ACHN (cell line): ENCODE measurements at regions not wholly inside any gene's neighbourhood (a gene's known extent, or its start where the extent isn't known, plus 50 kb on each side); places are given as distances from the start of the nearest gene placed in this dataset.
"Not testable (repeated sequence)": the region's sequence is repeated elsewhere in the genome, so short reads cannot be mapped to it uniquely, and the experiment has no call there.

Experiments
- DNase-seq: peaks from one replicate; pipeline ENCODE4 v3.0.0-alpha.2; 2015
- in situ Hi-C: cut with HindIII; loops from 2 replicates; pipeline ENCODE4 v1.10.0; 2017; ENCODE audit warnings: low sequenced_read_pairs, low pct_ligation_motif_present, low pct_unique_long_range_greater_than_20kb

GRCh38 chr1:198423673-198424072, 116.8 kb downstream of the ATP6V1G3 start:
- in situ Hi-C loops, result no loop called here

GRCh38 chr1:198417039-198417438, 123.4 kb downstream of the ATP6V1G3 start:
- in situ Hi-C loops, result no loop called here

More at GRCh38 chr1:198423673-198424072, 116.8 kb downstream of the ATP6V1G3 start:
- DNase-seq, result no peak

DNA sequence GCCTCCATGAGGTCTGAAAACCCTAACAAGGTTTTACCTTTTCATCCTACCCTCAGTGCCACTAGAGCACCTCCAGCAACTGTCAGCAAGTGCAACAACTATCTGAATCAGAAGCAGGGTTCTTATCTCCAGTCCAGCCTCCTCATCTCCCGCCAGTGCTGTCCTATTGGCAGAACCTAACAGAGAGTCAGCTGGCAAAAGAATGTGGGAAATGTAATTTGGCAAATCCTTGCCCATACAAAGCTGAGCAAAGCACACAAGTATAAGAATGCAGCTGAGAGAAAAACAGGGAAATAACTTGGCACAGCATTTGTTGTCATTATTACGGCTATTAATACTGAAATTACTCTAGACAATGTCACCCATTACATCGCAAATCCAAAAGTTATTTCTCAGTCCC, 124.2 kb downstream of the ATP6V1G3 start:
- in situ Hi-C loops, result no loop called here
- DNase-seq, result no peak

More at GRCh38 chr1:198417039-198417438, 123.4 kb downstream of the ATP6V1G3 start:
- no peak for DNase-seq

GRCh38 chr1:198411240-198411639, 129.2 kb downstream of the ATP6V1G3 start:
- no peak for DNase-seq
- in situ Hi-C loops, result no loop called here

GRCh38 chr1:198408716-198409115, 131.8 kb downstream of the ATP6V1G3 start:
- DNase-seq, result no peak
- in situ Hi-C loops, result no loop called here

- DNase-seq, in situ Hi-C loops: not testable (repeated sequence)
Measured at GRCh38 chr1:198404632-198405031, 135.8 kb downstream of the ATP6V1G3 start.

DNA sequence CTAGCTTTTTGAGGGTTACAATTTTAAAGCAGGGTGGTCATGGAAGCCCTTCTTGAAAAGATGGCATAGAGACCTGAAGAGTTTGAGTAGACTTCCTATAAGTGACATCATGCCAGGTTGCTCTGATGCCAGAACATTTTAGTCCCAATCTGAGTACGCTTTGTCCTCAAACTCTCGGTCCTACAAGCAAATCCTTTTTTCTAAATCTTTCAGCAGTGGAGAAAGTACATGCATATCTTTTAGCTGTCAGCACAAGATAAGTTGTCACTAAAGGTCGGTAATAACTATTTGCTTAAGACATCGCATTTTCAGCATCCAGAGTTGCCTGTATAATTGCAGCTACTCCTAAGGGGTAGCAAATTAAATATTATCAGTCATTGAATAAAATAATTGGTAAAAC, 140.4 kb downstream of the ATP6V1G3 start:
- DNase-seq, result no peak
- in situ Hi-C loops, result no loop called here

DNA sequence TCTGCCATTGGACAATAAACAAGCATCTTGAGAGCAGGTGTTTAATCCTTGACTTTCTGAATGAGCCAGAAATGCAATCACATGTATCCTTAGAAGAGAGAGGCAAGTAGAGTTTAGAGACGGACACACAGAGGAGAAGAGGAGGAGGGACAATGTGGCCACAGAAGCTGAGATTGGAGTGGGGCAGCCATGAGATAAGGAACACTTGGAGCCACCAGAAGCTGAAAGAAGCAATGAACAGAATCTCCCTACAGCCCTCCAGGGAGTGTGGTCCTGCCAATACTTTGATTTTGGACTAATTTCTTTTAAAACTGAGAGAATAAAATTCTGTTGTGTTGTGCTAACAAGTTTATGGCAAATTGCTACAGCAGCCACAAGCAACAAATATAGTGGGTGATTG, 141.0 kb downstream of the ATP6V1G3 start:
- no peak for DNase-seq

DNA sequence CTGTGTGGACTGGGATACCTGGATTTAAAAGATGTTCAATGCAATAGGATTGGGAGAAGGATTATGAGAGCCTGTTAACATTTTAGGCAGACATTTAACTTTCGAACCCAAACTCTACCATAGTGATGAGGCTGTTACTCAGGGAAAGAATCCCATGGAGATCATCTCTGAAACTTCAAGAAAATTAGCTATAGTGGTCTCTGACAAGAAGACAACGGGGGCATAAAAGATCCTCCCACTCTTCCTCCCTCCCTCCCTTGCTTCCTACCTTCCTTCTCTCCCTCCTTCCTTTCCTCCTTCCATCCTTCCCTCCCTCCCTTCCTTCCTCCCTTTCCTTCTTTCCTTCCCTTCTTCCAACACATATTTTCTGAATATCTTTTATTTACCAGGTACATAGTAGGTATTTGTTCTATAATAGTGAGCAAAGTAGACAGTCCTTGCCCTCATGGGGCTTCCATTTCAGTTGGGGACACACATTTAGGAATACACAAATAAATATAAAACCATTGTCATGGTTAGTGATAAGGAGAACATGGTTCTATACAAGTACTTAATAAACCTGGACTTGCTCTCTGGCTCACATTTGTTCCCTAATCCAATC, 143.2 kb downstream of the ATP6V1G3 start:
- in situ Hi-C loops, result no loop called here

More for the DNA sequence above, 141.0 kb downstream of the ATP6V1G3 start:
- in situ Hi-C loops, result no loop called here

DNA sequence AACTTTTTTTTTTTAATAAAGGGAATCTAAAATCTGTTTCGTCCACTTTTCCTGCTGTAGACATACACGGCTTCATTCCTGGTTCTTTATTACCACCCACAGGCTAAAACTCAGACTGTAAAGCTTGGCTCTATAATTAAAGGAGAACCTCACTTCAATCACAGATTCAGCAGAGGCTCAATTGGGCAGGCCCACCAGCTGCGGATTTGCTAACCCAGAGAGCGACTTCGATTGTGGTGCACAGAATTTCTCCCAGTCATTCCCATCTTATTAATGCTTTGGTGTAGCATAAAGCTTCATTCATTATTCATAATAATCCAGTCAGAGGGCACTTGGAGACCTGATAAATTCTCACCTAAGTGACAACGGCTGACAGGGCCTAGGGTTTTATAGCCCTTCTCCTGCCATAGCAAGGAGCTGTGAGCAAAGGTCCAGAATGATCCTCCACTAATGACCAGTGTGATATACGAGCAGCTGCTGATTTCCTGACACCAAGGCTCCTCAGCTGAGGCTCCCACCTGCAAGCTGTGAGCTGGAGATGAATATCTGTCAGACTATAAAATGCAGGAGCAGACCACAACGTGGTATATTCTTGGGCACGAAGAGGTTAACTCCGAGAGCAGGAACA, 149.0 kb downstream of the ATP6V1G3 start:
- in situ Hi-C loops, result no loop called here
- no peak for DNase-seq

More for the DNA sequence above, 143.2 kb downstream of the ATP6V1G3 start:
- no peak for DNase-seq

- in situ Hi-C loops, result no loop called here
- no peak for DNase-seq
Measured at GRCh38 chr1:198387587-198387986, 152.9 kb downstream of the ATP6V1G3 start.

GRCh38 chr1:198380275-198380674, 160.2 kb downstream of the ATP6V1G3 start:
- DNase-seq, result no peak
- in situ Hi-C loops, result no loop called here

GRCh38 chr1:198377702-198378101, 162.8 kb downstream of the ATP6V1G3 start:
- in situ Hi-C loops, result no loop called here
- no peak for DNase-seq

DNA sequence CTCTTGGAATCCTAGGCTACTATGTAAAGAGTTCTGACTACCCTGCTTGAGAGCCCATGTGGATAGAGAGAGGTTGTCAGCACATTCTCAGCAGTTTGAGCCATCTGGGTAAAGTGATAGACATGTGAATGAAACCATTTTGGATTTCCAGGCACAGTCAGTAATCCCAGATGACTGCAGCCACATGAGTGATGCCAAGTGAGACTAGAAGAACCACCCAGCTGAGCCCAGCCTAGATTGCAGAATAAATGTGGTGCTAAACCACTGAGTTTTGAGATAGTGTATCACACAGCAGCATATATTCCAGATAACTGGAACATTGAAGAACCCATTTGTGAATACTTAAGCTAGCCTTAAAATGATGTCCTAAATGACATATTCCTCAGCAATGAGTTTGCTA, 166.2 kb downstream of the ATP6V1G3 start:
- in situ Hi-C loops, result no loop called here

GRCh38 chr1:198373376-198373775, 167.1 kb downstream of the ATP6V1G3 start:
- no peak for DNase-seq

More for the DNA sequence above, 166.2 kb downstream of the ATP6V1G3 start:
- DNase-seq, result no peak

More at GRCh38 chr1:198373376-198373775, 167.1 kb downstream of the ATP6V1G3 start:
- in situ Hi-C loops, result no loop called here
